Mesothelial cell of epicardium (in vitro differentiated cells): ENCODE measurements at regions not wholly inside any gene's neighbourhood (a gene's known extent, or its start where the extent isn't known, plus 50 kb on each side); places are given as distances from the start of the nearest gene placed in this dataset.
"Not testable (repeated sequence)": the region's sequence is repeated elsewhere in the genome, so short reads cannot be mapped to it uniquely, and the experiment has no call there.

ENCODE experiments used
- DNase-seq, 2 experiments: peaks; one replicate each; pipeline ENCODE4 v3.0.0; 2021; ENCODE audit warnings: low spot score in 2 of 2; ENCODE audit not compliant: unreplicated experiment in 2 of 2
- H3K27ac Mint-ChIP-seq: 2 replicates; pipeline ENCODE4 v1.8.0; 2021; ENCODE audit warnings: mixed read lengths
- H3K27me3 Mint-ChIP-seq: 2 replicates; pipeline ENCODE4 v1.8.0; 2021; ENCODE audit warnings: low read depth, mixed read lengths
- H3K36me3 Mint-ChIP-seq: 2 replicates; pipeline ENCODE4 v1.8.0; 2021; ENCODE audit warnings: mixed read lengths
- H3K4me1 Mint-ChIP-seq: 2 replicates; pipeline ENCODE4 v1.8.0; 2021; ENCODE audit warnings: mixed read lengths
- H3K4me3 Mint-ChIP-seq: 2 replicates; pipeline ENCODE4 v1.8.0; 2021; ENCODE audit warnings: mild to moderate bottlenecking, moderate library complexity, mixed read lengths
- H3K9me3 Mint-ChIP-seq: 2 replicates; pipeline ENCODE4 v1.8.0; 2021; ENCODE audit warnings: mixed read lengths
- CTCF ChIP-seq: fragments of 200-600 bp; sonication (generic); IDR thresholded peaks from one replicate; pipeline ENCODE4 v1.5.0; 2021; ENCODE audit warnings: antibody characterized with exemption; ENCODE audit not compliant: unreplicated experiment

GRCh38 chr1:73854527-73854926, 343.4 kb downstream of the LRRIQ3 start:
- H3K36me3 Mint-ChIP-seq = no peaks in the 10 kb centered on the region
- no peak for TF ChIP-seq CTCF
- H3K9me3 Mint-ChIP-seq = no peaks in the 10 kb centered on the region
- H3K4me1 Mint-ChIP-seq = no peaks in the 10 kb centered on the region
- peaks cover 17% of the 10 kb centered on the region for H3K27me3 Mint-ChIP-seq
- H3K4me3 Mint-ChIP-seq = no peak overlapping the region
- no peak for DNase-seq
- no peak overlapping the region for H3K27ac Mint-ChIP-seq

- Mint-ChIP-seq H3K9me3 (no peaks in the 10 kb centered on the region), H3K27me3 (no peaks in the 10 kb centered on the region), H3K4me1 (no peaks in the 10 kb centered on the region), H3K27ac (no peak overlapping the region), H3K36me3 (no peaks in the 10 kb centered on the region), H3K4me3 (no peak overlapping the region)
- DNase-seq = no peak
- TF ChIP-seq CTCF = no peak
These were observed 355.5 kb downstream of the LRRIQ3 start for GRCh38 chr1:73842436-73842835.

DNA sequence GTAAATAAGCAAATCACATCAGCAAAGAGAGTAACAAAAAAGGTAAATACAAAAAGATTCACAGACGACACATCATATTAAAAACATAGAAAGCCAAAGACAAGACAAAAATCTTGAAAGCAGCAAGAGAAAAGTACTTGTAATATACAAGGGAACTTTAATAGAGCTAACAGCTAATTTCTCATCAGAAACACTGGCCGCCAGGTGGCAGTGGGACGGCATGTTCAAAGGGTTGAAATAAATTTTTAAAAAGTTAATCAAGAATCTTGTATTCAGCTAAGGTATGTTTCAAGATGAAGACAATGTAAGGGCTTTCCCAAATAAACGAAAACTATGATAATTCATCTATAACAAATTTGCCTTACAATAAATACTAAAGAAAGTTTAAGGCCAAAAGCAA, 358.1 kb downstream of the LRRIQ3 start:
- TF ChIP-seq CTCF = peak; percentile 41
- Mint-ChIP-seq H3K36me3 (no peaks in the 10 kb centered on the region), H3K27ac (no peak overlapping the region), H3K4me3 (no peak overlapping the region), H3K9me3 (no peaks in the 10 kb centered on the region), H3K4me1 (no peaks in the 10 kb centered on the region), H3K27me3 (no peaks in the 10 kb centered on the region)
- no peak for DNase-seq

DNA sequence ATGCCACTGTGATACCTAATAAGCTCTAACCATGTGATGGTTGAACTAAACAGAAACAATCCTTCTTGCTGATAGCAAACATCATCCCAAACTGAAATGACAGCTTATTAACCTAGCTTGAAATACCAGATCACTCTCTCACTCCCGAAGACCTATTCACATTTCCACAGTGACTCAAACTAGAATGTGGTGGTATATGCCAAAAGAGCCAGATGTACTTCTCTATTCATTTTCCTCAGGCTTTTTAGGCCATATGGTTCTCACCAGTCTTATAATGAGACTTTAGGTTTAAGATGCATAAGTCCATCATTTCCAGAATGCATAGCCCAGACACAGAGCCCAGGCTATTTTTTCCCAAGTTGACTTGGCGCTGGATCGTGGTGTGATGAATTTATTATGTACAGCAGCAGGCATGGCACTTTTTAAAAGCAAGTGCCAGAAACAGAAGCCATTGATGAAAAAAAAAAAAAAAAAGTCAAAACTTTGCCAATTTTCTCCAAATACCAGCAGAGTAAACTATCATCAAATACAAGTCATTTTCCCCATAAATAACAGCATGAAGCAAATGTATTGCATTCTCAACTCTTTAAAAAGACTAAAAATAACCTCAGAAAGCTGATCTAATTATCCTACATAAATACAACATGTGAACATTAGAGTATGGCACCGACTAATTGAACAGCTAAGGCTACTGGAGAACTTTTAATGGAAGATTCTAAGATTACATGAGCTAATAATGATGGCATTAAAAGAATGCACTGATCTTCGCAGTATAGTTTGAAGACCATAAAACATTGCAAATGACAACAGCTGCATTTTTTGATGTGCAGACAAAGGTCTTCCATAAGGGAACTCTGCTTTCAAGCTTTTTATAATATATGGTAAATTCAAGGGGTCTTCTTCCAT, 365.4 kb downstream of the LRRIQ3 start:
- DNase-seq = no peak
- no peaks in the 10 kb centered on the region for H3K27me3 Mint-ChIP-seq
- TF ChIP-seq CTCF = no peak
- H3K4me1 Mint-ChIP-seq = peaks cover 13% of the 10 kb centered on the region
- no peaks in the 10 kb centered on the region for H3K9me3 Mint-ChIP-seq
- no peaks in the 10 kb centered on the region for H3K36me3 Mint-ChIP-seq
- peak overlapping the region; percentile 40 for H3K27ac Mint-ChIP-seq
- no peak overlapping the region for H3K4me3 Mint-ChIP-seq

DNA sequence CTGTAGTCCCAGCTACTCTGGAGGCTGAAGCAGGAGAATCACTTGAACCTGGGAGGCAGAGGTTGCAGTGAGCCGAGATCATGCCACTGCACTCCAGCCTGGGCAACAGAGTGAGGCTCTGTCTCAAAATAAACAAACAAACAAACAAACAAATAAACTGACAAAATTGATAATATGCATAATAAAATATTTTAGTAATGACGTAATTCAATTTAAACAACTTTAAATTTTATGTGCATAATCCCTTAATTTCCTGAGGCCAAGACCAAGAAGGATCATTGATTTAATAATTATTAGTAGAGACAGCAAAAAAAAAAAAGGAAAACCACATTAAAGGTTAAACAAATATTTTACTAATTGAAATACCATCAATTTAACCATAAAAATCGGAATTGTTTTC, 370.7 kb downstream of the LRRIQ3 start:
- not testable (repeated sequence) for H3K36me3 Mint-ChIP-seq, DNase-seq, H3K27me3 Mint-ChIP-seq, H3K27ac Mint-ChIP-seq, H3K4me1 Mint-ChIP-seq, H3K9me3 Mint-ChIP-seq, H3K4me3 Mint-ChIP-seq

DNA sequence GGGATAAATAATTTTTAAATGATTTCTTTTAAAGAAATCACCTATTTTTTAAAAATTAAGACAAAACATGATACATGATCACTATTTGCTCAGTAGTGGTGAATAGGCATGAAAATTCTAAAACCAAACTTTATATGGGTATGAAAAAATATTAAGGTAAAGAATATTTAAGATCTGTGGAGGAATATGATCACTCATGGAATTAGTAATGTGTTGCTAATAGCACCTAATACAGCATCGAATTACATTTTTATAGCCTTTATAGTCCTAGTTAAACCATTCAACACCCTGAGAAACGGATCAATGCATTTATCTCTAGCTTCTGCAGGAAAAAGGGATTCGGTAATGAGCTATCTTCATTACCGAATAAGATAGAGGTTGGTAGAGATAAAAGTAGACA, 373.9 kb downstream of the LRRIQ3 start:
- no peak overlapping the region for H3K4me3 Mint-ChIP-seq
- no peaks in the 10 kb centered on the region for H3K36me3 Mint-ChIP-seq
- no peak overlapping the region for H3K27ac Mint-ChIP-seq
- H3K4me1 Mint-ChIP-seq = no peaks in the 10 kb centered on the region
- TF ChIP-seq CTCF = no peak
- peaks cover 3% of the 10 kb centered on the region for H3K27me3 Mint-ChIP-seq
- DNase-seq = no peak
- no peaks in the 10 kb centered on the region for H3K9me3 Mint-ChIP-seq
